ENCODE measurements at regions not wholly inside any gene's neighbourhood (a gene's known extent, or its start where the extent isn't known, plus 50 kb on each side); places are given as distances from the start of the nearest gene placed in this dataset.
"Not testable (repeated sequence)": the region's sequence is repeated elsewhere in the genome, so short reads cannot be mapped to it uniquely, and the experiment has no call there.

- DNase-seq: no peak
Observed at GRCh38 chr4:114034189-114034588, 54.7 kb upstream of the ARSJ start.

GRCh38 chr4:114036426-114036825 lies 57.0 kb upstream of the ARSJ start:
- DNase-seq: no peak

- no peak for DNase-seq
Observed at GRCh38 chr4:114036864-114037263, 57.4 kb upstream of the ARSJ start.

- no peak for DNase-seq
Observed at GRCh38 chr4:114037988-114038387, 58.5 kb upstream of the ARSJ start.

- DNase-seq: no peak
Observed at GRCh38 chr4:114038762-114039387, 59.4 kb upstream of the ARSJ start.

- DNase-seq: no peak
Observed at GRCh38 chr4:114040319-114041116, 61.1 kb upstream of the ARSJ start.

- DNase-seq: no peak
Observed at GRCh38 chr4:114041117-114041475, 61.6 kb upstream of the ARSJ start.

- DNase-seq: no peak
Observed at GRCh38 chr4:114043116-114043515, 63.7 kb upstream of the ARSJ start.

- not testable (repeated sequence) for DNase-seq
Observed at GRCh38 chr4:114044351-114044750, 64.9 kb upstream of the ARSJ start.

- DNase-seq: no peak
Observed at GRCh38 chr4:114046331-114046730, 66.9 kb upstream of the ARSJ start.

- not testable (repeated sequence) for DNase-seq
Observed at GRCh38 chr4:114048154-114048553, 68.7 kb upstream of the ARSJ start.

- no peak for DNase-seq
Observed at GRCh38 chr4:114052227-114052626, 72.8 kb upstream of the ARSJ start.

- no peak for DNase-seq
Observed at GRCh38 chr4:114056599-114056998, 77.2 kb upstream of the ARSJ start.

GRCh38 chr4:114057746-114058145 lies 78.3 kb upstream of the ARSJ start:
- DNase-seq: no peak

- DNase-seq: no peak
Observed at GRCh38 chr4:114062499-114062898, 83.1 kb upstream of the ARSJ start.

GRCh38 chr4:114072781-114073180 lies 93.3 kb upstream of the ARSJ start:
- DNase-seq: no peak

- no peak for DNase-seq
Observed at GRCh38 chr4:114076899-114077570, 97.6 kb upstream of the ARSJ start.

- no peak for DNase-seq
Observed at GRCh38 chr4:114077610-114078009, 98.2 kb upstream of the ARSJ start.

- DNase-seq: no peak
Observed at GRCh38 chr4:114078636-114079035, 99.2 kb upstream of the ARSJ start.

- no peak for DNase-seq
Observed at GRCh38 chr4:114081783-114082182, 102.3 kb upstream of the ARSJ start.

GRCh38 chr4:114082348-114082747 lies 102.9 kb upstream of the ARSJ start:
- no peak for DNase-seq

GRCh38 chr4:114085611-114086345 lies 106.3 kb upstream of the ARSJ start:
- no peak for DNase-seq

GRCh38 chr4:114087596-114088230 lies 108.3 kb upstream of the ARSJ start:
- no peak for DNase-seq

All from activated CD4-positive, alpha-beta T cell treated with anti-CD3 and anti-CD28 coated beads, Interleukin-2, amount 50 U/mL, for 4 hours (primary cell).